HUES6 (cell line): ENCODE measurements at regions not wholly inside any gene's neighbourhood (a gene's known extent, or its start where the extent isn't known, plus 50 kb on each side); places are given as distances from the start of the nearest gene placed in this dataset.
"Not testable (repeated sequence)": the region's sequence is repeated elsewhere in the genome, so short reads cannot be mapped to it uniquely, and the experiment has no call there.

Source experiments
- H3K27ac ChIP-seq: 2 replicates; pipeline ENCODE4 v1.7.0; 2013; ENCODE audit warnings: low read depth, mild to moderate bottlenecking, low read length, inconsistent platforms
- H3K27me3 ChIP-seq: 2 replicates; pipeline ENCODE4 v1.6.1; 2013; ENCODE audit warnings: low read length; ENCODE audit not compliant: control insufficient read depth, insufficient read depth
- H3K36me3 ChIP-seq: 2 replicates; pipeline ENCODE4 v1.6.1; 2013; ENCODE audit warnings: low read length; ENCODE audit not compliant: control insufficient read depth, insufficient read depth
- H3K4me1 ChIP-seq: 2 replicates; pipeline ENCODE4 v1.6.1; 2013; ENCODE audit warnings: low read length; ENCODE audit not compliant: control insufficient read depth, insufficient read depth
- H3K4me3 ChIP-seq: 2 replicates; pipeline ENCODE4 v1.5.1; 2013; ENCODE audit warnings: low read depth, low read length
- H3K9ac ChIP-seq: one replicate; pipeline ENCODE4 v1.6.1; 2013; ENCODE audit warnings: mild to moderate bottlenecking, low read length
- H3K9me3 ChIP-seq: 2 replicates; pipeline ENCODE4 v1.6.1; 2013; ENCODE audit warnings: low read depth, low read length; ENCODE audit not compliant: control insufficient read depth, insufficient read depth

GRCh38 chr1:181911715-181912114 is 149.8 kb downstream of the ZNF648 start:
- H3K9me3 ChIP-seq = no peaks in the 10 kb centered on the region
- H3K36me3 ChIP-seq = no peaks in the 10 kb centered on the region
- H3K27ac ChIP-seq = no peak overlapping the region
- no peaks in the 10 kb centered on the region for H3K27me3 ChIP-seq
- no peak overlapping the region for H3K4me3 ChIP-seq
- H3K4me1 ChIP-seq = no peaks in the 10 kb centered on the region
- H3K9ac ChIP-seq = no peak overlapping the region

- Histone ChIP-seq H3K9me3 (no peaks in the 10 kb centered on the region), H3K27ac (no peak overlapping the region), H3K4me3 (no peak overlapping the region), H3K4me1 (no peaks in the 10 kb centered on the region), H3K27me3 (no peaks in the 10 kb centered on the region; the same call in 1 of the 2 replicates), H3K36me3 (no peaks in the 10 kb centered on the region), H3K9ac (no peak overlapping the region)
Observed at GRCh38 chr1:181910905-181911304, 150.6 kb downstream of the ZNF648 start.

DNA sequence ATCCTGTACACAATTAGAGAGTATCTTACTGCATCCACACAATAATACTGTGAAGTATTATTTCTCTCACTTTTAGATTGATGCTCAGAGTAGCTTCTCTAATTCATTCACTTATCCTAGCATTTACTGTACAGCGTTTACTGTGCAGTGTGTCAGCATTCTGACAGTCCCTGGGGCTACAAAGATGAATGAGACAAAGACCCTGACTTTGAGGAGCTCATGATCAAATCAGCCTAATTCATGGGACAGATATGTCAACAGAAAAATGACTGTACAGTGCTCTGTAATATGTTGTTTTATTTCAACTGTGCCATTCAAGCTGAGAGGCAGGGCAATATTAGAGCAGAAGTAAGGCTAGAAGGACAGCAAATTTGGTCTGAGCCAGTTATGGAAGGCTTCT is 152.5 kb downstream of the ZNF648 start:
- no peak overlapping the region for H3K27ac ChIP-seq
- no peak overlapping the region for H3K4me3 ChIP-seq
- no peak overlapping the region for H3K9ac ChIP-seq
- H3K4me1 ChIP-seq = no peaks in the 10 kb centered on the region
- no peaks in the 10 kb centered on the region; the same call in 1 of the 2 replicates for H3K27me3 ChIP-seq
- no peaks in the 10 kb centered on the region for H3K36me3 ChIP-seq
- H3K9me3 ChIP-seq = no peaks in the 10 kb centered on the region

- H3K4me3 ChIP-seq = no peak overlapping the region
- H3K9ac ChIP-seq = no peak overlapping the region
- no peak overlapping the region for H3K27ac ChIP-seq
- no peaks in the 10 kb centered on the region for H3K4me1 ChIP-seq
- H3K27me3 ChIP-seq = no peaks in the 10 kb centered on the region; the same call in 1 of the 2 replicates
- H3K36me3 ChIP-seq = no peaks in the 10 kb centered on the region
- no peaks in the 10 kb centered on the region for H3K9me3 ChIP-seq
Observed at GRCh38 chr1:181906631-181907030, 154.9 kb downstream of the ZNF648 start.

DNA sequence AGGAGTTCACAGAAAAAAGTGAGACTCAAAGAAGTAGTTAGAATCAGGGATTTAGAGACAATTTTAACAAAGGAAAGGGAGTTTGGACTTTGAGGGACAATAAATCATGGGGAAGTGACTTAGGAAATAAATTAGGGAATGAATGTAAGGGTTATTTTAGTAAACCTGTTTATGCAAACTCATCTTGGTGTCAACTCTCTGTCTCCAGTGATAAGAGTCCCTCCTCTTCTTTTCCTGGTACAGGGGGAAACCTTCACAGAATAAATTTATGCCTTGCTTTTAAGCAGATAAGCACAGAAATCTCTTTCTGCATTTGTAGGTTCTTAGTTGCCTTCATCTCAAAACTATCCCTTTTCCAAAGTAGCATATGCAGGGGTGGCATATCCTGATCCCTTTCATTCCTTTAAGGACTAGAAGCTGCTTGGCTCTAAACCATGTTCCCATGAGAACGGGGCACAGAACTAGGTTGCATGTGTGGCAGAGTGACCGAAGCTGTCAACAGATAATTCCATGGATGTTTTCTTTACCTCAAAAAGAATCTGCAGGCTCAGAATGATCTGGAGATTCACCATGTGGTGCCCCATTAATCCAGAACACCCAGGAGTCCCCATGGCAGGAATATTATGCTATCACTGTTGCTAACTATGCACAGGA is 155.4 kb downstream of the ZNF648 start:
- no peaks in the 10 kb centered on the region for H3K36me3 ChIP-seq
- H3K9me3 ChIP-seq = no peaks in the 10 kb centered on the region
- no peaks in the 10 kb centered on the region for H3K4me1 ChIP-seq
- H3K4me3 ChIP-seq = no peak overlapping the region
- H3K9ac ChIP-seq = no peak overlapping the region
- no peaks in the 10 kb centered on the region; the same call in 1 of the 2 replicates for H3K27me3 ChIP-seq
- H3K27ac ChIP-seq = no peak overlapping the region

GRCh38 chr1:181898773-181899172 is 162.7 kb downstream of the ZNF648 start:
- no peaks in the 10 kb centered on the region for H3K4me1 ChIP-seq
- H3K27ac ChIP-seq = no peak overlapping the region
- no peaks in the 10 kb centered on the region for H3K9me3 ChIP-seq
- no peaks in the 10 kb centered on the region for H3K36me3 ChIP-seq
- no peak overlapping the region for H3K4me3 ChIP-seq
- no peak overlapping the region for H3K9ac ChIP-seq
- H3K27me3 ChIP-seq = no peaks in the 10 kb centered on the region

GRCh38 chr1:181896824-181897223 is 164.7 kb downstream of the ZNF648 start:
- Histone ChIP-seq H3K9ac (no peak overlapping the region), H3K36me3 (no peaks in the 10 kb centered on the region), H3K27me3 (no peaks in the 10 kb centered on the region), H3K27ac (no peak overlapping the region), H3K4me1 (no peaks in the 10 kb centered on the region), H3K4me3 (no peak overlapping the region), H3K9me3 (no peaks in the 10 kb centered on the region)

GRCh38 chr1:181894439-181894859 is 167.1 kb downstream of the ZNF648 start:
- H3K27ac ChIP-seq = no peak overlapping the region
- H3K4me1 ChIP-seq = no peaks in the 10 kb centered on the region
- no peak overlapping the region for H3K9ac ChIP-seq
- H3K4me3 ChIP-seq = no peak overlapping the region
- no peaks in the 10 kb centered on the region for H3K27me3 ChIP-seq
- H3K36me3 ChIP-seq = no peaks in the 10 kb centered on the region
- no peaks in the 10 kb centered on the region for H3K9me3 ChIP-seq

- Histone ChIP-seq H3K4me3 (no peak overlapping the region), H3K27ac (no peak overlapping the region), H3K36me3 (no peaks in the 10 kb centered on the region), H3K9ac (no peak overlapping the region), H3K4me1 (no peaks in the 10 kb centered on the region), H3K27me3 (no peaks in the 10 kb centered on the region), H3K9me3 (no peaks in the 10 kb centered on the region)
Observed at GRCh38 chr1:181893937-181894336, 167.6 kb downstream of the ZNF648 start.

DNA sequence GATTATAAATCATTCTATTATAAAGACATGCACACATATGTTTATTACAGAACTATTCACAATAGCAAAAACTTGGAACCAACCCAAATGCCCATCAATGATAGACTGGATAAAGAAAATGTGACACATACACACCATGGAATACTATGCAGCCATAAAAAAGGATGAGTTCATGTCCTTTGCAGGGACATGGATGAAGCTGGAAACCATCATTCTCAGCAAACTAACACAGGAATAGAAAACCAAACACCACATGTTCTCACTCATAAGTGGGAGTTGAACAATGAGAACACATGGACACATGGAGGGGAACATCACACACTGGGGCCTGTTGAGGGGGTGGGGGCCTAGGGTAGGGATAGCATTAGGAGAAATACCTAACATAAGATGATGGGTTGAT is 168.4 kb downstream of the ZNF648 start:
- not testable (repeated sequence) for H3K9me3 ChIP-seq, H3K4me1 ChIP-seq, H3K4me3 ChIP-seq, H3K27me3 ChIP-seq, H3K36me3 ChIP-seq, H3K9ac ChIP-seq, H3K27ac ChIP-seq

GRCh38 chr1:181872562-181872961 is 188.9 kb downstream of the ZNF648 start:
- Histone ChIP-seq H3K27ac (no peak overlapping the region), H3K9me3 (peaks cover 5% of the 10 kb centered on the region; the same call in 1 of the 2 replicates), H3K4me1 (no peaks in the 10 kb centered on the region), H3K4me3 (no peak overlapping the region), H3K9ac (no peak overlapping the region), H3K27me3 (no peaks in the 10 kb centered on the region), H3K36me3 (no peaks in the 10 kb centered on the region)
